PC-3 (cell line): ENCODE measurements at regions not wholly inside any gene's neighbourhood (a gene's known extent, or its start where the extent isn't known, plus 50 kb on each side); places are given as distances from the start of the nearest gene placed in this dataset.

Experiments
- ATAC-seq: fragments of 200-7000 bp; cut with Tn5 transposase; 2 replicates; pipeline ENCODE4 v1.9.1; 2020; ENCODE audit warnings: mild to moderate bottlenecking, moderate library complexity
- BruUV-seq: library from RNA; stranded (reverse); fragments of 400-500 nt; replicated peaks from 2 replicates; lab custom pipeline; 2021; lab: Mats Ljungman, UMichigan
- CTCF ChIA-PET: fragments of 300-600 bp; sonication (Branson Sonifier 250); formaldehyde crosslinking; loops from one replicate; lab custom pipeline; 2022; ENCODE audit warnings: antibody characterized with exemption; lab: Charles Lee
- POLR2A ChIA-PET: fragments of 300-600 bp; sonication (Branson Sonifier 250); formaldehyde crosslinking; loops from one replicate; lab custom pipeline; 2022; ENCODE audit warnings: antibody characterized with exemption; ENCODE audit not compliant: unreplicated experiment; lab: Charles Lee
- DNase-seq: peaks from one replicate; pipeline ENCODE4 v3.0.0-alpha.2; 2015
- H2AFZ ChIP-seq: fragments of 300-600 bp; sonication (generic); 2 replicates; pipeline ENCODE4 v1.6.0; 2016; ENCODE audit warnings: antibody characterized with exemption, low read length
- H3F3A ChIP-seq: fragments of 300-600 bp; sonication (generic); one replicate; pipeline ENCODE4 v1.6.0; 2017; ENCODE audit warnings: antibody characterized with exemption, low read length, control low read depth, mild to moderate bottlenecking; ENCODE audit not compliant: unreplicated experiment
- H3K27ac ChIP-seq: fragments of 300-600 bp; sonication (generic); 2 replicates; pipeline ENCODE4 v1.5.1; 2016; ENCODE audit warnings: mild to moderate bottlenecking, low read length
- H3K27me3 ChIP-seq: fragments of 300-600 bp; sonication (generic); 2 replicates; pipeline ENCODE4 v1.6.1; 2016; ENCODE audit warnings: low read length, mixed read lengths
- H3K36me3 ChIP-seq: fragments of 300-600 bp; sonication (generic); 2 replicates; pipeline ENCODE4 v1.6.1; 2016; ENCODE audit warnings: low read depth, mixed run types, low read length, mixed read lengths
- H3K4me1 ChIP-seq: fragments of 300-600 bp; sonication (generic); 2 replicates; pipeline ENCODE4 v1.5.1; 2016; ENCODE audit warnings: low read length; ENCODE audit not compliant: insufficient read depth
- H3K4me2 ChIP-seq: fragments of 300-600 bp; sonication (generic); 2 replicates; pipeline ENCODE4 v1.6.0; 2016; ENCODE audit warnings: low read length
- H3K4me3 ChIP-seq: fragments of 300-600 bp; sonication (generic); 2 replicates; pipeline ENCODE4 v1.5.1; 2016; ENCODE audit warnings: mild to moderate bottlenecking, low read length, mixed read lengths
- H3K79me2 ChIP-seq: fragments of 300-600 bp; sonication (generic); 2 replicates; pipeline ENCODE4 v1.6.1; 2017; ENCODE audit warnings: low read length, mixed read lengths
- H3K9ac ChIP-seq: fragments of 300-600 bp; sonication (generic); 2 replicates; pipeline ENCODE4 v1.6.0; 2016; ENCODE audit warnings: mild to moderate bottlenecking, low read length
- H3K9me2 ChIP-seq: fragments of 300-600 bp; sonication (generic); replicated peaks from 2 replicates; pipeline ENCODE4 v1.6.1; 2016; ENCODE audit warnings: mixed run types, low read length, mixed read lengths
- H3K9me3 ChIP-seq: fragments of 300-600 bp; sonication (generic); 2 replicates; pipeline ENCODE4 v1.6.1; 2016; ENCODE audit warnings: low read length, mixed read lengths
- H4K20me1 ChIP-seq: fragments of 300-600 bp; sonication (generic); 2 replicates; pipeline ENCODE4 v1.6.1; 2016; ENCODE audit warnings: low read length, mixed read lengths
- EZH2 ChIP-seq: fragments of 300-600 bp; sonication (generic); IDR thresholded peaks from one replicate; pipeline ENCODE4 v1.6.1; 2017; ENCODE audit warnings: antibody characterized with exemption, mild to moderate bottlenecking, low read length; ENCODE audit not compliant: unreplicated experiment
- EZH2phosphoT487 ChIP-seq: fragments of 300-600 bp; sonication (generic); IDR thresholded peaks from 2 replicates; pipeline ENCODE4 v1.6.1; 2018; ENCODE audit warnings: mild to moderate bottlenecking, antibody characterized with exemption, low read length, borderline replicate concordance
- intact Hi-C: fragments of 100-400 bp; cut with micrococcal nuclease; formaldehyde crosslinking; loops from 2 replicates; pipeline ENCODE4 v1.9.0; 2023
- TF ChIP-seq, protein P1 (sequence below): fragments of 300-600 bp; sonication (generic); conservative IDR thresholded peaks from 2 replicates; pipeline ENCODE4 v1.5.1; 2017; ENCODE audit warnings: antibody characterized with exemption, low read depth, mild to moderate bottlenecking, low read length

- POLR2A ChIA-PET, result no interaction called here
- Histone ChIP-seq H3K4me1 (no peaks in the 10 kb centered on the region), H3F3A (no peaks in the 10 kb centered on the region), H3K4me3 (no peak overlapping the region), H3K27me3 (no peaks in the 10 kb centered on the region), H3K9me2 (no peaks in the 10 kb centered on the region), H3K27ac (no peak overlapping the region), H4K20me1 (no peaks in the 10 kb centered on the region), H3K4me2 (no peak overlapping the region), H3K79me2 (no peaks in the 10 kb centered on the region), H2AFZ (no peak overlapping the region), H3K36me3 (no peaks in the 10 kb centered on the region), H3K9ac (no peak overlapping the region), H3K9me3 (no peaks in the 10 kb centered on the region)
- CTCF ChIA-PET, result no interaction called here
- no peak for DNase-seq
- TF ChIP-seq EZH2 (no peak), EZH2phosphoT487 (no peak)
- TF ChIP-seq, protein P1, sequence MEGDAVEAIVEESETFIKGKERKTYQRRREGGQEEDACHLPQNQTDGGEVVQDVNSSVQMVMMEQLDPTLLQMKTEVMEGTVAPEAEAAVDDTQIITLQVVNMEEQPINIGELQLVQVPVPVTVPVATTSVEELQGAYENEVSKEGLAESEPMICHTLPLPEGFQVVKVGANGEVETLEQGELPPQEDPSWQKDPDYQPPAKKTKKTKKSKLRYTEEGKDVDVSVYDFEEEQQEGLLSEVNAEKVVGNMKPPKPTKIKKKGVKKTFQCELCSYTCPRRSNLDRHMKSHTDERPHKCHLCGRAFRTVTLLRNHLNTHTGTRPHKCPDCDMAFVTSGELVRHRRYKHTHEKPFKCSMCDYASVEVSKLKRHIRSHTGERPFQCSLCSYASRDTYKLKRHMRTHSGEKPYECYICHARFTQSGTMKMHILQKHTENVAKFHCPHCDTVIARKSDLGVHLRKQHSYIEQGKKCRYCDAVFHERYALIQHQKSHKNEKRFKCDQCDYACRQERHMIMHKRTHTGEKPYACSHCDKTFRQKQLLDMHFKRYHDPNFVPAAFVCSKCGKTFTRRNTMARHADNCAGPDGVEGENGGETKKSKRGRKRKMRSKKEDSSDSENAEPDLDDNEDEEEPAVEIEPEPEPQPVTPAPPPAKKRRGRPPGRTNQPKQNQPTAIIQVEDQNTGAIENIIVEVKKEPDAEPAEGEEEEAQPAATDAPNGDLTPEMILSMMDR, result no peak
- intact Hi-C loops, result no loop called here
- no peak for ATAC-seq
- no TSS peak for BruUV-seq
Measured at GRCh38 chr3:69568951-69569350, 170.3 kb upstream of the MITF start.

GRCh38 chr3:69568458-69568857 lies 170.8 kb upstream of the MITF start:
- Histone ChIP-seq H3K9ac (no peak overlapping the region), H3K36me3 (no peaks in the 10 kb centered on the region), H3K9me3 (no peaks in the 10 kb centered on the region), H2AFZ (no peak overlapping the region), H4K20me1 (no peaks in the 10 kb centered on the region), H3K4me1 (no peaks in the 10 kb centered on the region), H3K27me3 (no peaks in the 10 kb centered on the region), H3F3A (no peaks in the 10 kb centered on the region), H3K79me2 (no peaks in the 10 kb centered on the region), H3K4me3 (no peak overlapping the region), H3K9me2 (no peaks in the 10 kb centered on the region), H3K4me2 (no peak overlapping the region), H3K27ac (no peak overlapping the region)
- no peak for ATAC-seq
- intact Hi-C loops, result no loop called here
- BruUV-seq, result no TSS peak
- no peak for TF ChIP-seq EZH2
- no peak for TF ChIP-seq EZH2phosphoT487
- CTCF ChIA-PET, result no interaction called here
- POLR2A ChIA-PET, result no interaction called here
- no peak for DNase-seq

- Histone ChIP-seq H3F3A (no peaks in the 10 kb centered on the region), H3K9me3 (no peaks in the 10 kb centered on the region), H3K4me1 (no peaks in the 10 kb centered on the region), H3K27me3 (no peaks in the 10 kb centered on the region), H3K4me2 (no peak overlapping the region), H3K27ac (no peak overlapping the region), H3K79me2 (no peaks in the 10 kb centered on the region), H2AFZ (no peak overlapping the region), H3K9ac (no peak overlapping the region), H4K20me1 (no peaks in the 10 kb centered on the region), H3K36me3 (no peaks in the 10 kb centered on the region), H3K9me2 (no peaks in the 10 kb centered on the region), H3K4me3 (no peak overlapping the region)
- intact Hi-C loops, result no loop called here
- DNase-seq (no peak), ATAC-seq (no peak)
- ChIA-PET CTCF (no interaction called here), POLR2A (no interaction called here)
- TF ChIP-seq, protein P1, result no peak
- no peak for TF ChIP-seq EZH2
- no peak for TF ChIP-seq EZH2phosphoT487
- BruUV-seq, result no TSS peak
Measured at GRCh38 chr3:69567710-69568052, 171.6 kb upstream of the MITF start.
